ENCODE measurements at regions not wholly inside any gene's neighbourhood (a gene's known extent, or its start where the extent isn't known, plus 50 kb on each side); places are given as distances from the start of the nearest gene placed in this dataset.

DNA sequence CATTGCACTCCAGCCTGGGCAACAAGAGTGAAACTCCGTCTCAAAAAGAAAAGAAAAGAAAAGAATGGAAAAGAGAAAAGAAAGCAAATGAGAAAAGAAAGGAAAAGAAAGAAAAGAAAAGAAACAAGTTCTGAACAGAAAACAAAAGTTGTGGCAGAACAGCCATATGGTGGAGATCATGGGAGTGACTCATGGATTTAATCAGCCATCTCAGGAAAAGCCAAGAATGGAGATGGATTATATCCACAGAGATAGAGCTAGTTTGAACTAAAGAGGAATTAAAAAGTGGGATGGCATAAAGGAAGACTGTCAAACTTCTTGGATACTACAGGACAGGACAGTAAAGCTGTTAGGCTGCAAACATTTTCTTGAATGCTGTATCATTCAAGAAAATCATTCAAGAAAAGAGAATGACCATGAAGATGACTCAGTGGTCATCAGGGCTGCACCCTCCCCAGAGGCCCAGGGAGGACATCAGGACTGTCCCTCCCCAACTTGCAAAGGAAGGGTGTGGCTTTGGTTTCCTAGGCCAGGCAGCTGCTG, 120.6 kb downstream of the USP22 start:
- TF ChIP-seq, protein P1, sequence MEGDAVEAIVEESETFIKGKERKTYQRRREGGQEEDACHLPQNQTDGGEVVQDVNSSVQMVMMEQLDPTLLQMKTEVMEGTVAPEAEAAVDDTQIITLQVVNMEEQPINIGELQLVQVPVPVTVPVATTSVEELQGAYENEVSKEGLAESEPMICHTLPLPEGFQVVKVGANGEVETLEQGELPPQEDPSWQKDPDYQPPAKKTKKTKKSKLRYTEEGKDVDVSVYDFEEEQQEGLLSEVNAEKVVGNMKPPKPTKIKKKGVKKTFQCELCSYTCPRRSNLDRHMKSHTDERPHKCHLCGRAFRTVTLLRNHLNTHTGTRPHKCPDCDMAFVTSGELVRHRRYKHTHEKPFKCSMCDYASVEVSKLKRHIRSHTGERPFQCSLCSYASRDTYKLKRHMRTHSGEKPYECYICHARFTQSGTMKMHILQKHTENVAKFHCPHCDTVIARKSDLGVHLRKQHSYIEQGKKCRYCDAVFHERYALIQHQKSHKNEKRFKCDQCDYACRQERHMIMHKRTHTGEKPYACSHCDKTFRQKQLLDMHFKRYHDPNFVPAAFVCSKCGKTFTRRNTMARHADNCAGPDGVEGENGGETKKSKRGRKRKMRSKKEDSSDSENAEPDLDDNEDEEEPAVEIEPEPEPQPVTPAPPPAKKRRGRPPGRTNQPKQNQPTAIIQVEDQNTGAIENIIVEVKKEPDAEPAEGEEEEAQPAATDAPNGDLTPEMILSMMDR (IDR thresholded peaks at IDR 0.05), result no peak
- TF ChIP-seq ZFX (IDR thresholded peaks at IDR 0.05; ENCODE audit: borderline replicate concordance), result no peak
